GM12872 (cell line): ENCODE measurements at regions not wholly inside any gene's neighbourhood (a gene's known extent, or its start where the extent isn't known, plus 50 kb on each side); places are given as distances from the start of the nearest gene placed in this dataset.

Source experiments
- TF ChIP-seq, protein P1 (sequence below): IDR thresholded peaks from 3 replicates; pipeline ENCODE4 v1.5.1; 2011; ENCODE audit warnings: low read depth, mild to moderate bottlenecking, low read length, moderate library complexity; ENCODE audit not compliant: insufficient read depth

GRCh38 chr19:56933014-56933705 lies 92.6 kb upstream of the PEG3 start:
- TF ChIP-seq, protein P1, sequence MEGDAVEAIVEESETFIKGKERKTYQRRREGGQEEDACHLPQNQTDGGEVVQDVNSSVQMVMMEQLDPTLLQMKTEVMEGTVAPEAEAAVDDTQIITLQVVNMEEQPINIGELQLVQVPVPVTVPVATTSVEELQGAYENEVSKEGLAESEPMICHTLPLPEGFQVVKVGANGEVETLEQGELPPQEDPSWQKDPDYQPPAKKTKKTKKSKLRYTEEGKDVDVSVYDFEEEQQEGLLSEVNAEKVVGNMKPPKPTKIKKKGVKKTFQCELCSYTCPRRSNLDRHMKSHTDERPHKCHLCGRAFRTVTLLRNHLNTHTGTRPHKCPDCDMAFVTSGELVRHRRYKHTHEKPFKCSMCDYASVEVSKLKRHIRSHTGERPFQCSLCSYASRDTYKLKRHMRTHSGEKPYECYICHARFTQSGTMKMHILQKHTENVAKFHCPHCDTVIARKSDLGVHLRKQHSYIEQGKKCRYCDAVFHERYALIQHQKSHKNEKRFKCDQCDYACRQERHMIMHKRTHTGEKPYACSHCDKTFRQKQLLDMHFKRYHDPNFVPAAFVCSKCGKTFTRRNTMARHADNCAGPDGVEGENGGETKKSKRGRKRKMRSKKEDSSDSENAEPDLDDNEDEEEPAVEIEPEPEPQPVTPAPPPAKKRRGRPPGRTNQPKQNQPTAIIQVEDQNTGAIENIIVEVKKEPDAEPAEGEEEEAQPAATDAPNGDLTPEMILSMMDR, result no peak

GRCh38 chr19:56934438-56935090 lies 94.0 kb upstream of the PEG3 start:
- TF ChIP-seq, protein P1, result no peak

DNA sequence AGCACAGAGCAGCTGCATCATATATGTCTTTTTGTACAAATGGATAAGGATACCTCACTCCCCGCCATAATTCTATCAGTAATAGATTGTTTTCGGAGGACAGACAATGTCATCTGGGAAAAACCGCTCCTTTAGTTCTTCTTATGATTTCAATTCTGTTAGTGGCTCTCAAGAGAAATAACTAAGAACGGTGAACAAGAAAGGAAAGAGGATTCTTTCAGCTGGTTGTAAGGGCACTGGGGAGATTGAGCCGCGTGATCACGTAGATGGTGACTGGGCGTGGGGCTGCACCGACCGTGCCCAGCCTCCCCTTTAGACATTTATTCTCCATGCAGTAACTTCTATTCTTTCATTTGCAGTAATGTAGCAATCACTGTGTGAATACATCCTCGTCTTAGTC lies 99.4 kb upstream of the PEG3 start:
- TF ChIP-seq, protein P1, result no peak

- TF ChIP-seq, protein P1, result no peak
Measured at GRCh38 chr19:56942756-56943155, 102.2 kb upstream of the PEG3 start.

DNA sequence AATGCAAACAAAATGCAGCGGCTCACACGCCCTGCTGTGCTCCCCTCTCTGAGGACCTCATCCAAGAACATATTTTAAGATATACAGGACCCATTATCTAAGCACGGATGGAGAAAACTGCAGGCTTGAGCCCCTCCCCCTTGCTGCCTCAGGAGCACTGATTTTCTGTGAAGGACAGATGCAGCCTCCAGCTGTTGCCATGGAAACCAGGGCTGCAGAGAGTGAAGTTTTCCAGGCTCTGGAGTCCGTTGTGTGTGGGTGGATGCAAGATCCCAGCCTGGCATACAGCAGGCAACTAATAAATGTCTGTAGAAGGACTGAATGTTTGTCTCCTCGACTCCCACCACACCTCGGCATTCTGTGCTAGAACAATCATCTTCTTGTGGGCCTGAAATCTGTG lies 105.6 kb upstream of the PEG3 start:
- TF ChIP-seq, protein P1, result no peak

GRCh38 chr19:56947206-56947605 lies 106.7 kb upstream of the PEG3 start:
- TF ChIP-seq, protein P1, result no peak

DNA sequence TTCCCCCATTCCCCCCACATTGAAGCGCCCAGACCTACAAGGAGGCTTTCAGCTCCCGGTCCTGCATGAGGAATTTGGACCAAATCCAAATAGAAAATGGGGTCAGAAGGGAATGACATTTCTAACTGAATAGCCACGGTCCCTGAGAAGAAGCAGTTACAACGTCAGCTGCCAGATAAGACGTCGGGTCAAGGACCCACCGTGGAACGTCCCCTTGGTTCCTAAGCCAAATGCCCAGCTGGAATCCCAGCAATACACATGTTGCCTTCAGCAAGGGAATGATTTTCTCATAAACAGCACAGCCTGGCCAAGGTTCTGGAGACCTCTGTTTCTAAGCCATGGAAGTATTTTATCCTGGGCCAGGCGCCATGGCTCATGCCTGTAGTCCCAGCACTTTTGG lies 109.1 kb upstream of the PEG3 start:
- TF ChIP-seq, protein P1, result no peak
